ENCODE measurements at regions not wholly inside any gene's neighbourhood (a gene's known extent, or its start where the extent isn't known, plus 50 kb on each side); places are given as distances from the start of the nearest gene placed in this dataset.
A peak's percentile ranks its signal among the peaks of the same experiment; 100 is the strongest.

- Histone ChIP-seq H3K27ac (no peak overlapping the region), H3K79me2 (ENCODE audit: low read depth) (no peaks in the 10 kb centered on the region), H3F3A (ENCODE audit: low read depth) (no peaks in the 10 kb centered on the region), H3K36me3 (no peaks in the 10 kb centered on the region), H4K20me1 (ENCODE audit: low read depth) (no peaks in the 10 kb centered on the region), H3K4me1 (no peaks in the 10 kb centered on the region), H3K27me3 (no peaks in the 10 kb centered on the region), H3K9me3 (ENCODE audit: low read depth) (no peaks in the 10 kb centered on the region), H3K9ac (no peak overlapping the region), H3K4me3 (no peak overlapping the region), H3K4me2 (no peak overlapping the region), H2AFZ (replicated peaks) (no peak overlapping the region)
- TF ChIP-seq CTCF (IDR thresholded peaks at IDR 0.05) (no peak), EZH2phosphoT487 (IDR thresholded peaks at IDR 0.05) (no peak), EZH2 (IDR thresholded peaks at IDR 0.05) (no peak)
- Mint-ChIP-seq H3K9me3 (no peaks in the 10 kb centered on the region), H3K4me1 (no peaks in the 10 kb centered on the region), H3K27ac (no peak overlapping the region), H3K4me3 (no peak overlapping the region), H3K36me3 (no peaks in the 10 kb centered on the region), H3K27me3 (ENCODE audit: insufficient read depth, low read depth) (no peaks in the 10 kb centered on the region)
- DNase-seq (ENCODE audit: low spot score): no peak
These were observed 1080.1 kb downstream of the REEP3 start for GRCh38 chr10:64601298-64601697.

- Mint-ChIP-seq H3K27me3 (ENCODE audit: insufficient read depth, low read depth) (no peaks in the 10 kb centered on the region), H3K4me1 (no peaks in the 10 kb centered on the region), H3K9me3 (no peaks in the 10 kb centered on the region), H3K27ac (no peak overlapping the region), H3K36me3 (no peaks in the 10 kb centered on the region), H3K4me3 (no peak overlapping the region)
- H3F3A ChIP-seq (ENCODE audit: low read depth): no peaks in the 10 kb centered on the region
- no peaks in the 10 kb centered on the region for H3K4me1 ChIP-seq
- no peaks in the 10 kb centered on the region for H3K79me2 ChIP-seq (ENCODE audit: low read depth)
- no peak overlapping the region for H3K27ac ChIP-seq
- no peaks in the 10 kb centered on the region for H3K27me3 ChIP-seq
- H3K9ac ChIP-seq: no peak overlapping the region
- no peak overlapping the region for H3K4me3 ChIP-seq
- H3K9me3 ChIP-seq (ENCODE audit: low read depth): no peaks in the 10 kb centered on the region
- TF ChIP-seq CTCF (IDR thresholded peaks at IDR 0.05) (no peak), EZH2phosphoT487 (IDR thresholded peaks at IDR 0.05) (no peak), EZH2 (IDR thresholded peaks at IDR 0.05) (no peak)
- H2AFZ ChIP-seq (replicated peaks): no peak overlapping the region
- no peaks in the 10 kb centered on the region for H3K36me3 ChIP-seq
- no peak for DNase-seq (ENCODE audit: low spot score)
- no peaks in the 10 kb centered on the region for H4K20me1 ChIP-seq (ENCODE audit: low read depth)
- H3K4me2 ChIP-seq: no peak overlapping the region
These were observed 1095.9 kb downstream of the REEP3 start for GRCh38 chr10:64617085-64617484.

DNA sequence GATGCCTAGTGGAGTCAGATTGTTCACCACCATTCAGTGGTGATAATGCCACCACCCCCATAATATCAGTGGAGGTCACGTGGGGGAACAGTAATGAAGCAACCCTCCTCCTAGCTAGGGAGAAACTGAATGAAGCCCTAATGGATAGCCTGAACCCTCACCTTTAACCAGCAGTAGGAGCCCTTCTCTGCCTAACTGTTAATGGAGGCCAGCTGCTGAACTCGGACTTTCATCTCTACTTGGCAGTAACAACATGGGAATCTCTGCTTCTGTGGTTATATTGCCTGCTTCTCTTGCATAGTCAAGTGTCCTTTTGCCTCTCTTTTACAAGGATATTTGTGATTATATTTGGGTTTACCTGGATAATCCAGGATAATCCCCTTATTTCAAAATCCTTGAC, 1097.9 kb downstream of the REEP3 start:
- H3K36me3 Mint-ChIP-seq: no peaks in the 10 kb centered on the region
- H3K4me1 Mint-ChIP-seq: no peaks in the 10 kb centered on the region
- no peak overlapping the region for H2AFZ ChIP-seq (replicated peaks)

More for the DNA sequence above, 1097.9 kb downstream of the REEP3 start:
- no peak for TF ChIP-seq EZH2 (IDR thresholded peaks at IDR 0.05)
- peak; percentile 21 for TF ChIP-seq CTCF (IDR thresholded peaks at IDR 0.05)
- TF ChIP-seq EZH2phosphoT487 (IDR thresholded peaks at IDR 0.05): no peak
- H3K4me3 ChIP-seq: no peak overlapping the region
- no peaks in the 10 kb centered on the region for H3K9me3 ChIP-seq (ENCODE audit: low read depth)
- H3K27me3 ChIP-seq: no peaks in the 10 kb centered on the region
- no peaks in the 10 kb centered on the region for H3K4me1 ChIP-seq
- no peaks in the 10 kb centered on the region for H3K9me3 Mint-ChIP-seq
- no peak overlapping the region for H3K4me3 Mint-ChIP-seq
- no peaks in the 10 kb centered on the region for H3K79me2 ChIP-seq (ENCODE audit: low read depth)
- H4K20me1 ChIP-seq (ENCODE audit: low read depth): no peaks in the 10 kb centered on the region
- no peak overlapping the region for H3K27ac Mint-ChIP-seq
- H3K9ac ChIP-seq: no peak overlapping the region
- H3K27me3 Mint-ChIP-seq (ENCODE audit: insufficient read depth, low read depth): no peaks in the 10 kb centered on the region
- no peaks in the 10 kb centered on the region for H3F3A ChIP-seq (ENCODE audit: low read depth)
- no peak overlapping the region for H3K27ac ChIP-seq
- no peak overlapping the region for H3K4me2 ChIP-seq
- DNase-seq (ENCODE audit: low spot score): peak; percentile 9
- H3K36me3 ChIP-seq: no peaks in the 10 kb centered on the region

All from neural progenitor cell (in vitro differentiated cells).